Kidney (tissue), 13 donors: ENCODE measurements at regions not wholly inside any gene's neighbourhood (a gene's known extent, or its start where the extent isn't known, plus 50 kb on each side); places are given as distances from the start of the nearest gene placed in this dataset.

ENCODE experiments used
- DNase-seq, 5 donors: peaks; one replicate each; pipeline ENCODE4 v3.0.0-alpha.2; 2013 to 2020
- FAIRE-seq: peaks from 2 replicates; lab custom pipeline; 2012; peaks lifted over from hg19 to GRCh38; lab: Jason Lieb, UNC
- H3K27ac ChIP-seq, 2 donors: one replicate each; pipeline ENCODE4 v1.7.0; 2013; ENCODE audit warnings: low read depth in 2 of 2, low read length in 2 of 2, inconsistent platforms in 1 of 2
- H3K27me3 ChIP-seq: one replicate; pipeline ENCODE4 v1.7.1; 2013; ENCODE audit warnings: low read length, inconsistent platforms; ENCODE audit not compliant: control insufficient read depth, insufficient read depth
- H3K36me3 ChIP-seq, 3 donors: one replicate each; pipeline versions ENCODE4 v1.7.0 to v1.7.1; 2013; ENCODE audit warnings: low read length in 3 of 3, control low read depth in 1 of 3, inconsistent platforms in 1 of 3; ENCODE audit not compliant: insufficient read depth in 3 of 3, control insufficient read depth in 2 of 3
- H3K4me1 ChIP-seq, 3 donors: one replicate each; pipeline versions ENCODE4 v1.7.0 to v1.7.1; 2013; ENCODE audit warnings: low read length in 3 of 3, inconsistent platforms in 1 of 3, low read depth in 1 of 3; ENCODE audit not compliant: control insufficient read depth in 2 of 3, insufficient read depth in 2 of 3
- H3K4me3 ChIP-seq, 3 donors: one replicate each; pipeline versions ENCODE4 v1.7.0 to v1.8.1; 2013; ENCODE audit warnings: low read length in 3 of 3, control low read depth in 1 of 3, inconsistent platforms in 1 of 3
- H3K9ac ChIP-seq, 3 donors: one replicate each; pipeline versions ENCODE4 v1.7.0 to v1.7.1; 2013; ENCODE audit warnings: low read length in 3 of 3, control low read depth in 1 of 3, inconsistent platforms in 1 of 3
- H3K9me3 ChIP-seq, 3 donors: one replicate each; pipeline versions ENCODE4 v1.7.0 to v1.7.1; 2013; ENCODE audit warnings: low read length in 3 of 3, control low read depth in 1 of 3, inconsistent platforms in 1 of 3; ENCODE audit not compliant: control insufficient read depth in 2 of 3, insufficient read depth in 1 of 3
- intact Hi-C: fragments of 100-400 bp; cut with DNase I; formaldehyde crosslinking; loops from one replicate; pipeline ENCODE4 v1.11.1; 2022
- TF ChIP-seq, protein P1 (sequence below): IDR thresholded peaks from 3 replicates; pipeline ENCODE4 v1.5.1; 2012; ENCODE audit warnings: mild to moderate bottlenecking, moderate library complexity, borderline replicate concordance; ENCODE audit not compliant: insufficient read depth; ENCODE audit errors: extremely low read depth
- donor health status: control.
- donor health status: control.
- donor health status: control.
- donor health status: control.
- donor health status: control.
- donor health status: DM: yes; HTN: yes; CAD: no.
- donor health status: Normal renal cell carcinoma (clear cell type).

DNA sequence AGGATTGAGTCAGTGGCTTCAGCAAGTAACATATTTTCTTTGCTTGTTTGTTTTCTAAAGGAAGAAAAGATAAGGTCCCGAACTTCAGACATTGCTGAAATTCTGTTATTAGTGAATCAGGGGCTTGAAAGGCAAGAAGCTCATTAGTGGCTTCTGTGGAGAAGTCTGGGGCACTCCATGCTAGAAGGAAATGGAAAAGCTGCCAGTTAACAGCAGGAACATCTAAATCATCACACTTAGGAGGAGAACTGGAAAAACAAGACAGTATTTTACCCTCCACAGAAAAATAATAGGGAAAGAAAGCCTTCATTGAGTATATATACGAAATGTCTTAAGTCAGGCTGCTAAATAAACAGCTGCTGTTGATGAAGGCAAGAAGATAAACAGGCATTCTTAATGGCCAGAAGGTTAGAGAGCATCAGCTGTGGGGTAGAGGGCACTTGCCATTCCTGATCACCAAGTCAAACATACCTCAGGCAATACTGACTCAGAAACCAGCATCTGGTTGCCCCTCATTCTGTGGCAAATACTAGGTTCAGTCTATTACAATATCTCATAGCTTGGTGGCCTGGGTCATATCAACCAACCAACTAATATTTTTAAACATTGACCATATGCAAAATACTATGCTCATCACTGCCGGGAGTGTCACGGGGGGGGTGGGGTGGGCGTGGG lies 143.2 kb upstream of the TENT5A start:
- H3K9me3 ChIP-seq: no peaks in the 10 kb centered on the region
- TF ChIP-seq, protein P1, sequence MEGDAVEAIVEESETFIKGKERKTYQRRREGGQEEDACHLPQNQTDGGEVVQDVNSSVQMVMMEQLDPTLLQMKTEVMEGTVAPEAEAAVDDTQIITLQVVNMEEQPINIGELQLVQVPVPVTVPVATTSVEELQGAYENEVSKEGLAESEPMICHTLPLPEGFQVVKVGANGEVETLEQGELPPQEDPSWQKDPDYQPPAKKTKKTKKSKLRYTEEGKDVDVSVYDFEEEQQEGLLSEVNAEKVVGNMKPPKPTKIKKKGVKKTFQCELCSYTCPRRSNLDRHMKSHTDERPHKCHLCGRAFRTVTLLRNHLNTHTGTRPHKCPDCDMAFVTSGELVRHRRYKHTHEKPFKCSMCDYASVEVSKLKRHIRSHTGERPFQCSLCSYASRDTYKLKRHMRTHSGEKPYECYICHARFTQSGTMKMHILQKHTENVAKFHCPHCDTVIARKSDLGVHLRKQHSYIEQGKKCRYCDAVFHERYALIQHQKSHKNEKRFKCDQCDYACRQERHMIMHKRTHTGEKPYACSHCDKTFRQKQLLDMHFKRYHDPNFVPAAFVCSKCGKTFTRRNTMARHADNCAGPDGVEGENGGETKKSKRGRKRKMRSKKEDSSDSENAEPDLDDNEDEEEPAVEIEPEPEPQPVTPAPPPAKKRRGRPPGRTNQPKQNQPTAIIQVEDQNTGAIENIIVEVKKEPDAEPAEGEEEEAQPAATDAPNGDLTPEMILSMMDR: no peak
- peak in 2 of 5 donors; percentile 10 to 25 for DNase-seq
- FAIRE-seq: no peak
- H3K9ac ChIP-seq: no peak overlapping the region
- intact Hi-C loops: no loop called here
- no peaks in the 10 kb centered on the region for H3K36me3 ChIP-seq
- H3K4me3 ChIP-seq: no peak overlapping the region
- H3K4me1 ChIP-seq: no peaks in the 10 kb centered on the region
- no peak overlapping the region for H3K27ac ChIP-seq
- H3K27me3 ChIP-seq: no peaks in the 10 kb centered on the region

DNA sequence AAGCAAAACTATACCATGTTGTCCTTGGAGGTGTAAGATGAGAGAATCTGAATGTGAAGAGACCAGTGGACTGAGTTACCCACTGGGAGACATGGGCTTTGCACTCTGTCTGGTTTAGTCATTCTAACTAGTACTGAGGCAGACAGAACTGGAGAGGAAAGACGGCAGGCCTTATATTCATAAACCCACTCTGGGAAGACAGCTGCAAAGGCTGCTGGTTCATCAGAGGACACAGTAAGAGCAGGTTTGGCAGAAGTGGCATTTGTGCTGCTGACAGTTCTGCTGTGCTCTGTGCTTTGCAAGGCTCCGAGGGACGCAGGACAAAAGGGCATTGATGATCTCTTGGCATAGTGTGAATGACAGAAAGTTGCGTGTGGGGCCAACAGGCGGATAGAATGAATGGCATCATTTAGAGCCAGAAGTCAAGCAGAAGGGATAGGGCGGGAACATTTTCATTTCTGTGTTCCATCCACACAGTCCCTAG lies 142.3 kb upstream of the TENT5A start:
- H3K9me3 ChIP-seq: no peaks in the 10 kb centered on the region
- DNase-seq (no peak), FAIRE-seq (no peak)
- H3K27ac ChIP-seq: peak overlapping the region in 1 of 2 donors; percentile 32
- intact Hi-C loops: no loop called here
- H3K4me1 ChIP-seq: no peaks in the 10 kb centered on the region
- no peaks in the 10 kb centered on the region for H3K36me3 ChIP-seq
- H3K9ac ChIP-seq: no peak overlapping the region
- TF ChIP-seq, protein P1: no peak
- H3K27me3 ChIP-seq: no peaks in the 10 kb centered on the region
- no peak overlapping the region for H3K4me3 ChIP-seq

DNA sequence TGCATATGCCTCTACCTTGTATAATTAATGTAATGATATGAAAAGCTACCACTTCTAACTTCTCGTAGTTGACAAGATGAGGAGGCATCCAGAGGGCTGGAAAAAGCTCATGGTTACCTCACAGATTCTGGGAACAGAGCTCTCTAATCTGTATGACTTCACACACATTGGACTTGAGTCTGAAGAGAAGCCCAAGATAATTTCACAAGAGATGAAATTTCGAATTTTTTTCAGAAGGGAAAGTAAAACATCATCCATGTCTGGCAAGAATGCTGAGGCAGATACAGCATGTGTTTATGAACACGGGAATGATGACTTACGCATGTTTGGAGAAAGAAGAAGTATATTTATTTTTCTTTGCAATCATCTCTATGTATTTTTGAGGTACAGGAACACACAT lies 141.8 kb upstream of the TENT5A start:
- intact Hi-C loops: no loop called here
- no peak overlapping the region for H3K9ac ChIP-seq
- DNase-seq (no peak), FAIRE-seq (no peak)
- no peaks in the 10 kb centered on the region for H3K9me3 ChIP-seq
- TF ChIP-seq, protein P1: no peak
- no peak overlapping the region for H3K4me3 ChIP-seq
- no peaks in the 10 kb centered on the region for H3K36me3 ChIP-seq
- no peaks in the 10 kb centered on the region for H3K4me1 ChIP-seq
- H3K27me3 ChIP-seq: no peaks in the 10 kb centered on the region
- H3K27ac ChIP-seq: no peak overlapping the region
